Motor neuron (in vitro differentiated cells): ENCODE measurements at regions not wholly inside any gene's neighbourhood (a gene's known extent, or its start where the extent isn't known, plus 50 kb on each side); places are given as distances from the start of the nearest gene placed in this dataset.

ENCODE experiments used
- ATAC-seq, 8 experiments: fragments of 200-7000 bp; cut with Tn5 transposase; replicated peaks in 6 of 8; 2 replicates each; pipeline ENCODE4 v1.8.0; 2021; ENCODE audit warnings: mild to moderate bottlenecking in 8 of 8, moderate library complexity in 8 of 8
- H3K27ac ChIP-seq, 2 donors: fragments of 250-450 bp; sonication (Bioruptor Pico); 2 replicates each; pipeline ENCODE4 v1.9.0; 2021; ENCODE audit warnings: antibody characterized with exemption in 2 of 2, mild to moderate bottlenecking in 2 of 2, moderate library complexity in 1 of 2
- H3K4me1 ChIP-seq, 2 donors: fragments of 250-450 bp; sonication (Bioruptor Pico); replicated peaks in 1 of 2; 2 replicates each; pipeline ENCODE4 v1.6.1; 2021; ENCODE audit warnings: antibody characterized with exemption in 2 of 2, mild to moderate bottlenecking in 2 of 2, moderate library complexity in 1 of 2
- H3K4me3 ChIP-seq, 5 donors: fragments of 250-450 bp; sonication (Bioruptor Pico); 2 replicates each; pipeline ENCODE4 v1.9.0; 2021; ENCODE audit warnings: antibody characterized with exemption in 5 of 5, mild to moderate bottlenecking in 5 of 5, moderate library complexity in 4 of 5
- WGBS, 10 experiments: fragments of 450-650 bp; shearing (Covaris generic); methylation state at CpG; one replicate each; pipeline ENCODE4 v1.0.0; 2022; 5-methylcytosine and 5-hydroxymethylcytosine counted together
- in situ Hi-C, 9 experiments: fragments of 400-800 bp; cut with MboI; loops; one replicate each; pipeline ENCODE4 v1.15.0; 2021; ENCODE audit warnings: low sequenced_read_pairs in 9 of 9, low pct_unique_long_range_greater_than_20kb in 2 of 9; ENCODE audit not compliant: unreplicated experiment in 9 of 9

GRCh38 chr15:67892559-67893377 lies 52.9 kb upstream of the RNU6-1 start:
- WGBS, 10 experiments: 58 to 100% (median 85%) methylated on average over 1 to 2 of the region's 2 CpGs; no CpG with 5 or more reads in 2 of the 10 experiments
- in situ Hi-C loops: no loop called here
- H3K27ac ChIP-seq: no peak overlapping the region

GRCh38 chr15:67895237-67895636 lies 55.4 kb upstream of the RNU6-1 start:
- H3K27ac ChIP-seq: no peak overlapping the region
- no peak for ATAC-seq
- no peaks in the 10 kb centered on the region for H3K4me1 ChIP-seq
- H3K4me3 ChIP-seq: no peak overlapping the region
- in situ Hi-C loops: no loop called here

More at GRCh38 chr15:67892559-67893377, 52.9 kb upstream of the RNU6-1 start:
- Histone ChIP-seq H3K4me3 (no peak overlapping the region), H3K4me1 (no peaks in the 10 kb centered on the region)
- ATAC-seq: peak in 2 of 8 experiments; percentile 56 to 69

- H3K27ac ChIP-seq: no peak overlapping the region
- WGBS, 10 experiments: 0 to 100% (median 47%) methylated on average over 1 to 3 of the region's 3 CpGs; no CpG with 5 or more reads in 2 of the 10 experiments
- in situ Hi-C loops: no loop called here
- ATAC-seq: peak in 2 of 8 experiments; percentile 50 to 99
- H3K4me1 ChIP-seq: peaks cover 5 to 8% of the 10 kb centered on the region in 2 donors
- H3K4me3 ChIP-seq: no peak overlapping the region
Measured at GRCh38 chr15:67897646-67898339, 57.9 kb upstream of the RNU6-1 start.

DNA sequence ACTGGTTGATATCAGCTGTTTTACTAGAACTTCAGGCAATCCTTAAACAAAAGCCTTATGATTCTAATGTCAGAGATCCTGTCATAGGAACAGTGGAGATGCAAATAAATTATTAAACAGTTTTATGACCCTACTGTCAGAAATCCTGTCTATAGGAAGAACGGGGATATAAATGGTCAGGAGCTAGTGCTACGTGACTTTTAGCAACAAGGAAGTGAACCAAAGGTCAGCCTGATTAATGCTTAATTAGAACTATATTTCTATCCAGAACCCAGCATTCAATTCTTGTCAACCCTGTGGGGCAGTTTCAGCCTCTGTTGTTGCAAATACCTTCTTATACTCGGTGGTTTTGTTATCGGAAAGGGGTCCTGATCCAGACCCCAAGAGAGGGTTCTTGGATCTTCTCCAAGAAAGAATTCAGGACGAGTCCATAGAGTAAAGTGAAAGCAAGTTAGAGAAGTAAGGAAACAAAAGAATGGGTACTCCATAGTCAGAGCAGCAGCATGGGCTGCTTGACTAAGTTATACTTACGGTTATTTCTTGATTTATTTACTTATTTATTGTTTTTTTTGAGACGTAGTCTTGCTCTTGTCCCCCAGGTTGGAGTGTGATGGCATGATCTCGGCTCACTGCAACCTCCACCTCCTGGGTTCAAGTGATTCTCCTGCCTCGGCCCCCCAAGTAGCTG lies 59.9 kb upstream of the RNU6-1 start:
- in situ Hi-C loops: no loop called here
- WGBS, 10 experiments: 71 to 94% (median 86%) methylated on average over 1 to 9 of the region's 9 CpGs

GRCh38 chr15:67900621-67901147 lies 60.8 kb upstream of the RNU6-1 start:
- no peak for ATAC-seq
- no peak overlapping the region for H3K4me3 ChIP-seq
- peaks cover 7 to 8% of the 10 kb centered on the region in 2 donors for H3K4me1 ChIP-seq
- no peak overlapping the region for H3K27ac ChIP-seq
- in situ Hi-C loops: no loop called here
- 91 to 100% (median 100%) methylated on average over 1 of the region's 2 CpGs; no CpG with 5 or more reads in 4 of the 10 experiments for WGBS, 10 experiments

More for the DNA sequence above, 59.9 kb upstream of the RNU6-1 start:
- H3K4me3 ChIP-seq: no peak overlapping the region
- no peak overlapping the region for H3K27ac ChIP-seq
- H3K4me1 ChIP-seq: peaks cover 7 to 8% of the 10 kb centered on the region in 2 donors
- no peak for ATAC-seq

DNA sequence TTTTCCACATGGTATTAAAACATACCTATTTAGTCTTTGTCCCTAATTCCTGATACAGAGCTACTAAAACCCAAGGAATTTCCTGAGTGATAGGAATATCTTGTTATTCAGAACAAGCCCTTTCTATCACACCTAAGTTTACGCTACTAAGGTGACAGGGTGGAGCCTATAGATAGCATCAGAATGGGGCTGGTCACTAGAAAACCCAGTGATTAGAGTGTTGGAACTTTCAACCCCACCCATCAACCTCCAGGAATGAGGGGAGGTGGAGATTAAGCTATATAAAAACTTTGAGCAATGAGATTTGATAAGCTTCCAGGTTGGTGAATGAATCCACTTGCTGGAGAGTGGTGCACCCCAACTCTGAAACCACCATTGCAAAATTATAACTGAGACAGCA lies 62.1 kb upstream of the RNU6-1 start:
- in situ Hi-C loops: no loop called here
- WGBS, 10 experiments: 67 to 100% (median 100%) methylated on average over 1 of the region's 1 CpG; no CpG with 5 or more reads in 5 of the 10 experiments
- Histone ChIP-seq H3K27ac (no peak overlapping the region), H3K4me3 (no peak overlapping the region), H3K4me1 (peaks cover 7 to 8% of the 10 kb centered on the region in 2 donors)
- no peak for ATAC-seq

GRCh38 chr15:67902579-67903009 lies 62.7 kb upstream of the RNU6-1 start:
- in situ Hi-C loops: no loop called here
- H3K4me3 ChIP-seq: no peak overlapping the region
- ATAC-seq: peak in 5 of 8 experiments; percentile 40 to 72 (median 57)
- peaks cover 7 to 8% of the 10 kb centered on the region in 2 donors for H3K4me1 ChIP-seq
- no peak overlapping the region for H3K27ac ChIP-seq
- 57 to 100% (median 77%) methylated on average over 1 to 9 of the region's 9 CpGs; no CpG with 5 or more reads in 1 of the 10 experiments for WGBS, 10 experiments

GRCh38 chr15:67903708-67904107 lies 63.9 kb upstream of the RNU6-1 start:
- Histone ChIP-seq H3K4me1 (peaks cover 7 to 8% of the 10 kb centered on the region in 2 donors), H3K27ac (no peak overlapping the region), H3K4me3 (no peak overlapping the region)
- in situ Hi-C loops: no loop called here
- no peak for ATAC-seq

DNA sequence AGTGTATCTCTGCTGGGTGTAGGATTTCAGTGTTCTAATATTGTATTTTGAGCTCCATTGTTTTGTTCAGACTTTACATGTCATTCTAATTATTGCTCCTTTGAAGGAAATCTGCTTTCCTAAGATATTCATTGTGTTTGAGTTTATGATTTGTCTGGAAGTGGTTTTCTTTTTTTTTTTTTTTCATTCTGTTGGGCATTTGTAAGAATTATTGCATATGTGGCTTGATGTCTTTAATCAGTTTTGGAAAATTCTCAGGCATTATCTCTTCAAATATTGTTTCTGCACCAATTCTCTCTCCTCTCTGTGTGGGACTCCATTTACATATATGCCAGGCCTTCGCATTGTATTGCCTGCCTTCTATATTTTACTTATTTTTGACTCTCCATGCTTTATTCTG lies 65.8 kb upstream of the RNU6-1 start:
- no peak for ATAC-seq
- H3K4me3 ChIP-seq: no peak overlapping the region
- H3K4me1 ChIP-seq: peaks cover 7 to 8% of the 10 kb centered on the region in 2 donors
- in situ Hi-C loops: no loop called here
- WGBS, 10 experiments: 64 to 100% (median 100%) methylated on average over 1 of the region's 1 CpG
- no peak overlapping the region for H3K27ac ChIP-seq

DNA sequence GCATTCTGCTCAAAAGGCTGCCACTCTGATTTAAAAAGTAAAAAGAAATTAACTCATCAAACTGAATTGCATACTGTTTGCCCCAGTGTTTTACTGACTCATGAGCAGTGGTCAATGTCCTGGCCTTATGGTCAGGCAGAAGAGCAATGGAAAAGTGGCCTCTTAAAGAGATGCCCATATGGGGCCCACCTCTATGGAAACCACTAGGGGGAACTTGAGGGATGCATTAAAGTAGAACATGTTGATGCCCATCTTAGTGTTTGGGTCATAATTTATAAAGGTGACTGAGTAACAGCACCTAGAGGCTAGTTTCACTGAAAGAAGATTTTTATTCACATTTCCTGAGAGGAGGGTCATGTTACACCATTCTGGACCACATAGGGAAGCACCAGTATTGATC lies 66.5 kb upstream of the RNU6-1 start:
- peak in 2 of 8 experiments; percentile 25 to 34 for ATAC-seq
- in situ Hi-C loops: no loop called here

DNA sequence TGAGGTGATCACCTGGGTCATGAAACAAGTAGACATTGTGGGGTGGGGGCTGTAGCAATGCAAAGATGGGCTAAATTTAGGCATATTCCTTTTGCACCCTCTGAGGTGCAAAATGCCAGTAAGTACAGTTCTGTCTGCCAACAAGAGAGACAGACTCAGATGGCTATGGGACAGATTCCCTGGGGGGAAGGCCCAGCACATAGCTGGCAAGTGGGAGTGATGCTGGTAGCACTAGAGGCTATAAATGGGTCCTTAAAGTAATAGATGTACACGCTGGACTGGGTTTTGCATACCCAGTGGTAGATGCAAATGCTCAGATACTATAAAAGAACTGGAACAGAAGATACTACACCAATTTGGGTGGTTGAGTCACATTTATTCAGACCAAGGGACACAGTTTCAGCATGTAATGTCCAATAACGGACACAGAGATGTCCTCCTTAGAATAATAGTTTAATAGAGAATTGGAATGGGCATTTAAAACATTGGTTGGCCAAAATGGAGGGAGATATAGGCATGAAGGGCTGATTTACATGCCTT lies 67.4 kb upstream of the RNU6-1 start:
- WGBS, 10 experiments: 17 to 100% (median 95%) methylated on average over 1 to 2 of the region's 2 CpGs; no CpG with 5 or more reads in 4 of the 10 experiments
- Histone ChIP-seq H3K27ac (no peak overlapping the region), H3K4me3 (no peak overlapping the region), H3K4me1 (peaks cover 4 to 7% of the 10 kb centered on the region in 2 donors)
- in situ Hi-C loops: no loop called here
- ATAC-seq: no peak

More for the DNA sequence above, 66.5 kb upstream of the RNU6-1 start:
- Histone ChIP-seq H3K27ac (no peak overlapping the region), H3K4me3 (no peak overlapping the region), H3K4me1 (peaks cover 7 to 8% of the 10 kb centered on the region in 2 donors)

- H3K4me1 ChIP-seq: no peaks in the 10 kb centered on the region
- ATAC-seq: no peak
- no peak overlapping the region for H3K27ac ChIP-seq
- 0 to 94% (median 51%) methylated on average over 1 to 2 of the region's 2 CpGs; no CpG with 5 or more reads in 4 of the 10 experiments for WGBS, 10 experiments
- H3K4me3 ChIP-seq: no peak overlapping the region
- in situ Hi-C loops: no loop called here
Measured at GRCh38 chr15:67908756-67909155, 68.9 kb upstream of the RNU6-1 start.
